Thyroid gland (tissue), 4 donors: ENCODE measurements at regions not wholly inside any gene's neighbourhood (a gene's known extent, or its start where the extent isn't known, plus 50 kb on each side); places are given as distances from the start of the nearest gene placed in this dataset.

Experiments used
- CTCF ChIP-seq, 6 experiments: fragments of 200-600 bp in 3 of 6; fragments of 450-650 bp in 3 of 6; sonication (generic) in 3 of 6; IDR thresholded peaks; one replicate each; pipeline ENCODE4 v1.5.1; 2016 to 2019; ENCODE audit warnings: antibody characterized with exemption in 6 of 6, mild to moderate bottlenecking in 2 of 6, inconsistent platforms in 1 of 6, moderate library complexity in 1 of 6
- POLR2A ChIP-seq, 2 donors: fragments of 450-650 bp; IDR thresholded peaks; one replicate each; pipeline ENCODE4 v1.6.1; 2017; ENCODE audit warnings: antibody characterized with exemption in 2 of 2, mild to moderate bottlenecking in 2 of 2, moderate library complexity in 1 of 2

DNA sequence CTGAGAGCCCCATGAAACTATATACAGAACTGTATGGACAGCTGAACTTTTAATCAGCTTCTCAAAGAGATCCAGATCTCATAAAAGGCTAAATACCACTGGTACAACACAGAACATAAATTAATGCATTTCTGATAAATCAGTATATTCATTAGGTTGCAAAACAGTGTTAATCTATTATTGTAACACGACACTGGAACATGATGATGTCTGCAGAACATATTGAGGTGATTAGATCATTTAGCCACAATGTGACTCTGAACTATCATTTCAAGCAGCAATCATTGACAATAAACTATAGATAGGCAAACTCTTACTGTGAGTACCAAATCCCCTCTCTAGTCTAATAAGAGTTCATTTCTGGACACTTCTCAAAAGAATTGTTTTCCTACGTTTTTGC, 50.3 kb downstream of the GASK1B start:
- no peak for TF ChIP-seq CTCF (IDR thresholded peaks at IDR 0.05)
- TF ChIP-seq POLR2A (IDR thresholded peaks at IDR 0.05), result no peak
